Astrocyte (in vitro differentiated cells and primary cell): ENCODE measurements at regions not wholly inside any gene's neighbourhood (a gene's known extent, or its start where the extent isn't known, plus 50 kb on each side); places are given as distances from the start of the nearest gene placed in this dataset.

Source experiments
- DNase-seq: peaks from one replicate; pipeline ENCODE4 v3.0.0-alpha.2; 2010; ENCODE audit warnings: low read depth
- FAIRE-seq: peaks from 2 replicates; lab custom pipeline; 2011; peaks lifted over from hg19 to GRCh38; lab: Jason Lieb, UNC
- H2AFZ ChIP-seq: 2 replicates; pipeline ENCODE4 v1.6.0; 2012; ENCODE audit warnings: low read depth, low read length, inconsistent platforms
- H3K27ac ChIP-seq: 2 replicates; pipeline ENCODE4 v1.5.1; 2011; ENCODE audit warnings: low read depth, low read length, inconsistent platforms
- H3K27me3 ChIP-seq: 2 replicates; pipeline ENCODE4 v1.6.0; 2011; ENCODE audit warnings: low read length, inconsistent platforms; ENCODE audit not compliant: insufficient read depth
- H3K36me3 ChIP-seq: 2 replicates; pipeline ENCODE4 v1.5.1; 2011; ENCODE audit warnings: low read length, inconsistent platforms; ENCODE audit not compliant: insufficient read depth
- H3K4me1 ChIP-seq: 2 replicates; pipeline ENCODE4 v1.5.1; 2011; ENCODE audit warnings: low read length, inconsistent platforms; ENCODE audit not compliant: insufficient read depth
- H3K4me2 ChIP-seq: 2 replicates; pipeline ENCODE4 v1.6.0; 2012; ENCODE audit warnings: low read length, inconsistent platforms
- H3K4me3 ChIP-seq: 2 replicates; pipeline ENCODE4 v1.5.1; 2011; ENCODE audit warnings: low read depth, mild to moderate bottlenecking, low read length, inconsistent platforms; ENCODE audit not compliant: insufficient read depth
- H3K79me2 ChIP-seq: 2 replicates; pipeline ENCODE4 v1.6.0; 2012; ENCODE audit warnings: mild to moderate bottlenecking, low read length, inconsistent platforms; ENCODE audit not compliant: insufficient read depth
- H3K9ac ChIP-seq: 2 replicates; pipeline ENCODE4 v1.6.0; 2012; ENCODE audit warnings: mild to moderate bottlenecking, low read length, inconsistent platforms
- H3K9me3 ChIP-seq: 2 replicates; pipeline ENCODE4 v1.5.1; 2012; ENCODE audit warnings: low read depth, mild to moderate bottlenecking, low read length, inconsistent platforms; ENCODE audit not compliant: insufficient read depth
- H4K20me1 ChIP-seq: 2 replicates; pipeline ENCODE4 v1.6.0; 2012; ENCODE audit warnings: low read length, inconsistent platforms; ENCODE audit not compliant: insufficient read depth
- H3K27ac Mint-ChIP-seq: one replicate; pipeline ENCODE4 v1.8.0; 2021; ENCODE audit warnings: mild to moderate bottlenecking, mixed read lengths; ENCODE audit not compliant: unreplicated experiment
- H3K27me3 Mint-ChIP-seq: one replicate; pipeline ENCODE4 v1.8.0; 2021; ENCODE audit warnings: low read depth, mixed read lengths; ENCODE audit not compliant: unreplicated experiment
- H3K36me3 Mint-ChIP-seq: one replicate; pipeline ENCODE4 v1.8.0; 2021; ENCODE audit warnings: low read depth, mixed read lengths; ENCODE audit not compliant: unreplicated experiment
- H3K4me1 Mint-ChIP-seq: one replicate; pipeline ENCODE4 v1.8.0; 2021; ENCODE audit warnings: low read depth, mixed read lengths; ENCODE audit not compliant: unreplicated experiment
- H3K4me3 Mint-ChIP-seq: one replicate; pipeline ENCODE4 v1.8.0; 2021; ENCODE audit warnings: mild to moderate bottlenecking, moderate library complexity, mixed read lengths; ENCODE audit not compliant: unreplicated experiment
- H3K9me3 Mint-ChIP-seq: one replicate; pipeline ENCODE4 v1.8.0; 2021; ENCODE audit warnings: mild to moderate bottlenecking, mixed read lengths; ENCODE audit not compliant: unreplicated experiment
- EZH2 ChIP-seq: IDR thresholded peaks from 2 replicates; pipeline ENCODE4 v1.6.1; 2012; ENCODE audit warnings: mild to moderate bottlenecking, low read length, inconsistent platforms; ENCODE audit not compliant: insufficient read depth
- TF ChIP-seq, protein P1 (sequence below): IDR thresholded peaks from 2 replicates; pipeline ENCODE4 v1.5.1; 2011; ENCODE audit warnings: low read depth, mild to moderate bottlenecking, inconsistent platforms, low read length, moderate library complexity; ENCODE audit not compliant: insufficient read depth

DNA sequence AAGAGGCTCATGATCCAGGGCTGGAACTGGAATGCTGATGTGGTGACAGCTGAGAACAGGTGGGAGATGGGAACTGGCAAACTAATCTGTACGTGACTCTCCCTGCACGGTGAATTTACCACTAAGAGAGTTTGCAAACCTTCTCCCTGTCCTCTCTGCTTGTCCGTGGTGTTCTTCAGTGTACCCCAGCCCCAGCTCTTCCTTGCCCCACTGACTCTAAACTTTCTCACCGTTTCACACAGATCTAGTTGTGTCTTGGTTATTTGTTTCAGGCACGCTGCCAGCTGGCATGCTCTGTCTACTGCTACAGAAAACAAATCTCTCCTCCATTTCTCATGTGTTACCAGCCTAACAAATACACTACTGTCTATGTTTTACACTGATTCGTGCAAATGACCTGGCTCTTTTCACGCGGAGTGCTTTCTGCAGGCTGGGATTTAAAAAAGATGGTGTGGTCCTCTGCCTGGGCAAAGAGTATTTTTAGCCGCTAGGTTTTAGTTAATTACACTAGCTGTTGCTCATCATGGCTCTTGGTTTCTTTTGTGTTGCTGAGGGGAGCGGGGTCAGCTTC is 192.7 kb upstream of the LRIG1 start:
- peak overlapping the region; percentile 59 for H3K4me2 ChIP-seq
- no peaks in the 10 kb centered on the region for H4K20me1 ChIP-seq
- H3K9me3 ChIP-seq, result no peaks in the 10 kb centered on the region
- no peaks in the 10 kb centered on the region for H3K27me3 ChIP-seq
- peaks cover 7% of the 10 kb centered on the region for H3K4me1 ChIP-seq
- H3K4me3 ChIP-seq, result no peak overlapping the region
- H3K9ac ChIP-seq, result no peak overlapping the region
- peak; percentile 29 for DNase-seq
- H3K27ac ChIP-seq, result no peak overlapping the region
- peak overlapping the region; percentile 29 for H2AFZ ChIP-seq
- peaks cover 5% of the 10 kb centered on the region for H3K4me1 Mint-ChIP-seq
- no peaks in the 10 kb centered on the region for H3K36me3 ChIP-seq
- no peak overlapping the region for H3K4me3 Mint-ChIP-seq
- H3K79me2 ChIP-seq, result no peaks in the 10 kb centered on the region
- TF ChIP-seq EZH2, result no peak
- TF ChIP-seq, protein P1, sequence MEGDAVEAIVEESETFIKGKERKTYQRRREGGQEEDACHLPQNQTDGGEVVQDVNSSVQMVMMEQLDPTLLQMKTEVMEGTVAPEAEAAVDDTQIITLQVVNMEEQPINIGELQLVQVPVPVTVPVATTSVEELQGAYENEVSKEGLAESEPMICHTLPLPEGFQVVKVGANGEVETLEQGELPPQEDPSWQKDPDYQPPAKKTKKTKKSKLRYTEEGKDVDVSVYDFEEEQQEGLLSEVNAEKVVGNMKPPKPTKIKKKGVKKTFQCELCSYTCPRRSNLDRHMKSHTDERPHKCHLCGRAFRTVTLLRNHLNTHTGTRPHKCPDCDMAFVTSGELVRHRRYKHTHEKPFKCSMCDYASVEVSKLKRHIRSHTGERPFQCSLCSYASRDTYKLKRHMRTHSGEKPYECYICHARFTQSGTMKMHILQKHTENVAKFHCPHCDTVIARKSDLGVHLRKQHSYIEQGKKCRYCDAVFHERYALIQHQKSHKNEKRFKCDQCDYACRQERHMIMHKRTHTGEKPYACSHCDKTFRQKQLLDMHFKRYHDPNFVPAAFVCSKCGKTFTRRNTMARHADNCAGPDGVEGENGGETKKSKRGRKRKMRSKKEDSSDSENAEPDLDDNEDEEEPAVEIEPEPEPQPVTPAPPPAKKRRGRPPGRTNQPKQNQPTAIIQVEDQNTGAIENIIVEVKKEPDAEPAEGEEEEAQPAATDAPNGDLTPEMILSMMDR, result no peak
- H3K27me3 Mint-ChIP-seq, result peaks cover 7% of the 10 kb centered on the region
- no peak overlapping the region for H3K27ac Mint-ChIP-seq
- no peaks in the 10 kb centered on the region for H3K9me3 Mint-ChIP-seq
- no peaks in the 10 kb centered on the region for H3K36me3 Mint-ChIP-seq
- FAIRE-seq, result no peak

DNA sequence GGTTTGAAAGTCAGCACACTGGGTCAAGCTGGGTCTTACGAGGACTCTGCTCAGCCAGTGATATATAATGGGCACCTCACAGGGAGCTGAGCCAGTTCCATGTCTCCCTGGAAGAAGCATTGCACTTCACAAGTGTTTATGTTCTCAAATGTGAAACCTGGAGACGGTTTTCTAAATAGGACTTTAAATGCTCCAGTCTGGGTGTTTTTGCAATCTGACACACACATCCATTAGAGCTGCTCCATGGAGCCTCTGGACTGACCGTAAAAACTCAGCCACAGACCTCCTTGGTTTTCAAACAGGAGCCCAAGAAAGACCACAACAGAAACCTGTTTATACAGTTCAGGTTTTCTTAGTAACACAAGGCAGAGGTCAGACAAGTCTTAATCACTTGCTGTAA is 201.3 kb upstream of the LRIG1 start:
- Histone ChIP-seq H3K9ac (no peak overlapping the region), H3K36me3 (no peaks in the 10 kb centered on the region), H3K27ac (no peak overlapping the region), H3K27me3 (no peaks in the 10 kb centered on the region), H3K4me3 (no peak overlapping the region), H2AFZ (no peak overlapping the region), H3K9me3 (no peaks in the 10 kb centered on the region), H3K4me2 (no peak overlapping the region), H4K20me1 (no peaks in the 10 kb centered on the region), H3K79me2 (no peaks in the 10 kb centered on the region), H3K4me1 (no peaks in the 10 kb centered on the region)
- Mint-ChIP-seq H3K4me3 (no peak overlapping the region), H3K9me3 (no peaks in the 10 kb centered on the region), H3K4me1 (no peaks in the 10 kb centered on the region), H3K36me3 (no peaks in the 10 kb centered on the region), H3K27me3 (no peaks in the 10 kb centered on the region), H3K27ac (no peak overlapping the region)
- TF ChIP-seq EZH2, result no peak
- TF ChIP-seq, protein P1, result no peak
- FAIRE-seq (no peak), DNase-seq (peak; percentile 55)

- Histone ChIP-seq H4K20me1 (no peaks in the 10 kb centered on the region), H3K36me3 (no peaks in the 10 kb centered on the region), H3K4me3 (no peak overlapping the region), H3K4me2 (no peak overlapping the region), H3K4me1 (no peaks in the 10 kb centered on the region), H3K9ac (no peak overlapping the region), H3K27ac (no peak overlapping the region), H3K79me2 (no peaks in the 10 kb centered on the region), H2AFZ (no peak overlapping the region), H3K9me3 (no peaks in the 10 kb centered on the region), H3K27me3 (no peaks in the 10 kb centered on the region)
- Mint-ChIP-seq H3K27me3 (no peaks in the 10 kb centered on the region), H3K27ac (no peak overlapping the region), H3K9me3 (no peaks in the 10 kb centered on the region), H3K4me1 (no peaks in the 10 kb centered on the region), H3K36me3 (no peaks in the 10 kb centered on the region), H3K4me3 (no peak overlapping the region)
- DNase-seq (no peak), FAIRE-seq (no peak)
- TF ChIP-seq, protein P1, result no peak
- TF ChIP-seq EZH2, result no peak
Observed at GRCh38 chr3:66703501-66703900, 202.7 kb upstream of the LRIG1 start.
